Epithelial cell of esophagus (primary cell): ENCODE measurements at regions not wholly inside any gene's neighbourhood (a gene's known extent, or its start where the extent isn't known, plus 50 kb on each side); places are given as distances from the start of the nearest gene placed in this dataset.

Experiments
- DNase-seq: peaks from one replicate; pipeline ENCODE4 v3.0.0; 2010; ENCODE audit warnings: low read depth
- H3K4me3 ChIP-seq: 2 replicates; pipeline ENCODE4 v1.5.1; 2011; ENCODE audit warnings: mild to moderate bottlenecking, low read length, control low read depth
- TF ChIP-seq, protein P1 (sequence below): IDR thresholded peaks from 2 replicates; pipeline ENCODE4 v1.5.1; 2011; ENCODE audit warnings: low read depth, mild to moderate bottlenecking, low read length, control low read depth, inconsistent platforms; ENCODE audit not compliant: insufficient read depth; ENCODE audit errors: missing control alignments

DNA sequence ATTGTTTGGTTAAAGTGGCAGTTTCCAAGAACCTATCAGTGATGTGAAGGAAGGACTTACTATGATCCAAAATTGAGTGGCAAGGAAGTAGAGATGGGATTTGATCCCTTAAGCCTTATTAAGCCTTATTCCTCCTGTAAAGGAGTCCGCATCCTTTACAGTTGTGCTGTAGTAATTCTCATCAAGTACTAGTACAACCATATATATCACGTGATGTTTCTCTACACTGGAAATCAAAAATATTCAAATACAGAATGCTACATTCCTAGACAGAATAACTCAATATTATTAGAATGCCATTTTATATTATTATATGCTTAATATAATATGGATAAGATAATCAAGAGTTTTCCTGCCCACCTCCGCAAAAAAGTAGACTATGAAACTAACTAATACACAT, 312.4 kb upstream of the SPHKAP start:
- TF ChIP-seq, protein P1, sequence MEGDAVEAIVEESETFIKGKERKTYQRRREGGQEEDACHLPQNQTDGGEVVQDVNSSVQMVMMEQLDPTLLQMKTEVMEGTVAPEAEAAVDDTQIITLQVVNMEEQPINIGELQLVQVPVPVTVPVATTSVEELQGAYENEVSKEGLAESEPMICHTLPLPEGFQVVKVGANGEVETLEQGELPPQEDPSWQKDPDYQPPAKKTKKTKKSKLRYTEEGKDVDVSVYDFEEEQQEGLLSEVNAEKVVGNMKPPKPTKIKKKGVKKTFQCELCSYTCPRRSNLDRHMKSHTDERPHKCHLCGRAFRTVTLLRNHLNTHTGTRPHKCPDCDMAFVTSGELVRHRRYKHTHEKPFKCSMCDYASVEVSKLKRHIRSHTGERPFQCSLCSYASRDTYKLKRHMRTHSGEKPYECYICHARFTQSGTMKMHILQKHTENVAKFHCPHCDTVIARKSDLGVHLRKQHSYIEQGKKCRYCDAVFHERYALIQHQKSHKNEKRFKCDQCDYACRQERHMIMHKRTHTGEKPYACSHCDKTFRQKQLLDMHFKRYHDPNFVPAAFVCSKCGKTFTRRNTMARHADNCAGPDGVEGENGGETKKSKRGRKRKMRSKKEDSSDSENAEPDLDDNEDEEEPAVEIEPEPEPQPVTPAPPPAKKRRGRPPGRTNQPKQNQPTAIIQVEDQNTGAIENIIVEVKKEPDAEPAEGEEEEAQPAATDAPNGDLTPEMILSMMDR = no peak

GRCh38 chr2:228479014-228479413, 297.5 kb upstream of the SPHKAP start:
- TF ChIP-seq, protein P1 = no peak
- DNase-seq = no peak
- no peak overlapping the region for H3K4me3 ChIP-seq

More for the DNA sequence above, 312.4 kb upstream of the SPHKAP start:
- no peak overlapping the region for H3K4me3 ChIP-seq
- no peak for DNase-seq

- no peak overlapping the region for H3K4me3 ChIP-seq
- TF ChIP-seq, protein P1 = no peak
- DNase-seq = no peak
Observed at GRCh38 chr2:228474466-228474865, 293.0 kb upstream of the SPHKAP start.

- TF ChIP-seq, protein P1 = no peak
- no peak for DNase-seq
Observed at GRCh38 chr2:228469721-228470120, 288.2 kb upstream of the SPHKAP start.

GRCh38 chr2:228466851-228467250, 285.4 kb upstream of the SPHKAP start:
- TF ChIP-seq, protein P1 = no peak
- H3K4me3 ChIP-seq = no peak overlapping the region
- DNase-seq = no peak

More at GRCh38 chr2:228469721-228470120, 288.2 kb upstream of the SPHKAP start:
- no peak overlapping the region for H3K4me3 ChIP-seq

DNA sequence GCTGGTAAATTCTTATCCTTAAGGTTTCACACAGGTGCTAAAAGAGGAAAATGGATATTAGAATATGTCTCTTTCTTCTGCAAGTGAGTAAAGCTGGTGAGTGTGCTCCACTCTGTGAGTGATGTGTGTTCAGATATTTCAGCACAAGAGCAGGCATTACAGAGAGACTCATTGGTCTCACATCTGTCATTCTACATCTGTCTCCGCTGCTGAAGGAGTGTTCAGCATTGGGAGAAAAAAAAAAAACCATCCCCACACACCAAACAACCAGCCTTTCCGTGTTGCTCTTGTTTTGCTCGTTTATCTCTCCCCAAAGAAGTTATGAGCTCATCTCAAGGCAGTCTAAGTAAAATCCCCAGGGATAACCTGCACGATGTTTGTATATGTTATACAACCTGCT, 283.9 kb upstream of the SPHKAP start:
- no peak for DNase-seq
- TF ChIP-seq, protein P1 = no peak
- H3K4me3 ChIP-seq = no peak overlapping the region

DNA sequence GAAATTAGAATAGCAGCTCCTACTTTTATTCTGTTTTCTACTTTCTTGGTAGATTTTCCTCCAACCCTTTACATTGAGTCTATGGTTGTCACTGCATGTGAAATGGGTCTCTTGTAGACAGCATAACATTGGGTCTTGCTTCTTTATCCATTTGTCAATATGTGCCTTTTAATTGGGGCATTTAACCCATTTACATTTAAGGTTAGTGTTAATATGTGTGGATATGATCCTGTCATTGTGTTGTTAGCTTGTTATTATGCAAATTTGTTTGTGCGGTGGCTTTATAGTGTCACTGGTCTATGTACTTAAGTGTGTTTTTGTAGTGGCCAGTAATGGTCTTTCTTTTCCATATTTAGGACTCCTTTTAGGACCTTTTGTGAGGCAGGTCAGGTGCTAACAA, 276.9 kb upstream of the SPHKAP start:
- TF ChIP-seq, protein P1 = no peak
- no peak overlapping the region for H3K4me3 ChIP-seq
- no peak for DNase-seq
